ENCODE measurements at regions not wholly inside any gene's neighbourhood (a gene's known extent, or its start where the extent isn't known, plus 50 kb on each side); places are given as distances from the start of the nearest gene placed in this dataset.

- DNase-seq: no peak
- no peaks in the 10 kb centered on the region for H3K27me3 ChIP-seq
- no peak for TF ChIP-seq CTCF (IDR thresholded peaks at IDR 0.05)
- TF ChIP-seq POLR2A (IDR thresholded peaks at IDR 0.05): no peak
- TF ChIP-seq EP300 (IDR thresholded peaks at IDR 0.05): no peak
- no peaks in the 10 kb centered on the region for H3K9me3 ChIP-seq
- H3K4me3 ChIP-seq: no peak overlapping the region
- 90 to 94% (median 92%) methylated on average over 44 of the region's 44 CpGs for WGBS, 3 donors
- no peak overlapping the region for H3K27ac ChIP-seq
- no peaks in the 10 kb centered on the region for H3K36me3 ChIP-seq
- H3K4me1 ChIP-seq (ENCODE audit: insufficient read depth): no peaks in the 10 kb centered on the region
- intact Hi-C loops (cut with DNase I): no loop called here
Observed at GRCh38 chr6:44727651-44728630, 340.4 kb downstream of the CDC5L start.

- Histone ChIP-seq H3K27me3 (no peaks in the 10 kb centered on the region), H3K4me1 (ENCODE audit: insufficient read depth) (no peaks in the 10 kb centered on the region), H3K9me3 (no peaks in the 10 kb centered on the region), H3K4me3 (no peak overlapping the region), H3K36me3 (no peaks in the 10 kb centered on the region), H3K27ac (no peak overlapping the region)
- WGBS, 3 donors: 46 to 58% (median 52%) methylated on average over 7 of the region's 7 CpGs
- intact Hi-C loops (cut with DNase I): no loop called here
- TF ChIP-seq CTCF (IDR thresholded peaks at IDR 0.05) (no peak), POLR2A (IDR thresholded peaks at IDR 0.05) (no peak), EP300 (IDR thresholded peaks at IDR 0.05) (no peak)
- DNase-seq: no peak
Observed at GRCh38 chr6:44730771-44731391, 343.4 kb downstream of the CDC5L start.

- Histone ChIP-seq H3K4me1 (ENCODE audit: insufficient read depth) (no peaks in the 10 kb centered on the region), H3K4me3 (no peak overlapping the region), H3K9me3 (no peaks in the 10 kb centered on the region), H3K27ac (no peak overlapping the region), H3K27me3 (no peaks in the 10 kb centered on the region), H3K36me3 (no peaks in the 10 kb centered on the region)
- intact Hi-C loops (cut with DNase I): no loop called here
- 88 to 97% (median 97%) methylated on average over 6 of the region's 6 CpGs for WGBS, 3 donors
- TF ChIP-seq CTCF (IDR thresholded peaks at IDR 0.05) (no peak), POLR2A (IDR thresholded peaks at IDR 0.05) (no peak), EP300 (IDR thresholded peaks at IDR 0.05) (no peak)
- DNase-seq: no peak
Observed at GRCh38 chr6:44731485-44732095, 344.1 kb downstream of the CDC5L start.

GRCh38 chr6:44732243-44732642 lies 344.7 kb downstream of the CDC5L start:
- no peaks in the 10 kb centered on the region for H3K9me3 ChIP-seq
- intact Hi-C loops (cut with DNase I): no loop called here
- no peak overlapping the region for H3K27ac ChIP-seq
- no peak overlapping the region for H3K4me3 ChIP-seq
- DNase-seq: no peak
- no peaks in the 10 kb centered on the region for H3K36me3 ChIP-seq
- no peaks in the 10 kb centered on the region for H3K4me1 ChIP-seq (ENCODE audit: insufficient read depth)
- no peaks in the 10 kb centered on the region for H3K27me3 ChIP-seq
- 97 to 99% (median 98%) methylated on average over 5 of the region's 5 CpGs for WGBS, 3 donors
- TF ChIP-seq EP300 (IDR thresholded peaks at IDR 0.05) (no peak), CTCF (IDR thresholded peaks at IDR 0.05) (no peak), POLR2A (IDR thresholded peaks at IDR 0.05) (no peak)
